ENCODE measurements at regions not wholly inside any gene's neighbourhood (a gene's known extent, or its start where the extent isn't known, plus 50 kb on each side); places are given as distances from the start of the nearest gene placed in this dataset.

DNA sequence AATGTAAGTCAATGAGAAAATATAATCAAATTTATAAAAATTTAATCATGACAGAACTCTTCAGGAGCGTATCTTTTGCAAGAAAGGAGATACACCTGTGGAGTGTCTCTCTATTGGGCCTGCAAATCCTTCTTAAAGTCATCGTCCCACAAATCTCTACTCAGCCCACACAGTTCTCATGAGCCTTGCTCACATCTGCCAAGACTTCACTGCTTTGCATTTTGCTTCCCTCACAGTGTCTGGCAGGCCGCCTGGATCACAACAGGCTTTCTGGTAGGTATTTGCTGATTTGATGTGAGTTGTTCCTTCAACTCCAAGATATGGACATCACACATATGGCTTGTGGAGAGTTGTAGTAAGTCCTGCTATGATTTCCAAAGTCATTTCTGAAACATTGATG, 183.1 kb upstream of the ARX start:
- H3K9me3 Mint-ChIP-seq, result no peaks in the 10 kb centered on the region
- ATAC-seq, result no peak
- H3K4me2 ChIP-seq, result no peak overlapping the region
- H4K20me1 ChIP-seq (replicated peaks; ENCODE audit: insufficient read depth), result no peaks in the 10 kb centered on the region
- no peaks in the 10 kb centered on the region for H3F3A ChIP-seq (replicated peaks; ENCODE audit: low read depth)
- H3K27ac ChIP-seq (ENCODE audit: low read depth), result no peak overlapping the region
- no peaks in the 10 kb centered on the region for H3K27me3 Mint-ChIP-seq (ENCODE audit: insufficient read depth, low read depth, poor library complexity)
- no peak overlapping the region for H3K4me3 ChIP-seq
- H3K27ac Mint-ChIP-seq, result no peak overlapping the region
- no peak for DNase-seq (ENCODE audit: low spot score)
- H3K79me2 ChIP-seq (replicated peaks; ENCODE audit: insufficient read depth), result no peaks in the 10 kb centered on the region
- H3K4me3 Mint-ChIP-seq, result no peak overlapping the region
- H3K36me3 ChIP-seq (ENCODE audit: insufficient read depth), result no peaks in the 10 kb centered on the region
- H2AFZ ChIP-seq, result no peak overlapping the region
- TF ChIP-seq ZNF331 (CRISPR knock-in tag; IDR thresholded peaks at IDR 0.05; ENCODE audit: low read depth), result no peak
- TF ChIP-seq CREB1 (CRISPR knock-in tag; IDR thresholded peaks at IDR 0.05; ENCODE audit: low read depth), result no peak
- TF ChIP-seq EZH2phosphoT487 (IDR thresholded peaks at IDR 0.05; ENCODE audit: unreplicated experiment), result no peak
- TF ChIP-seq, protein P1, sequence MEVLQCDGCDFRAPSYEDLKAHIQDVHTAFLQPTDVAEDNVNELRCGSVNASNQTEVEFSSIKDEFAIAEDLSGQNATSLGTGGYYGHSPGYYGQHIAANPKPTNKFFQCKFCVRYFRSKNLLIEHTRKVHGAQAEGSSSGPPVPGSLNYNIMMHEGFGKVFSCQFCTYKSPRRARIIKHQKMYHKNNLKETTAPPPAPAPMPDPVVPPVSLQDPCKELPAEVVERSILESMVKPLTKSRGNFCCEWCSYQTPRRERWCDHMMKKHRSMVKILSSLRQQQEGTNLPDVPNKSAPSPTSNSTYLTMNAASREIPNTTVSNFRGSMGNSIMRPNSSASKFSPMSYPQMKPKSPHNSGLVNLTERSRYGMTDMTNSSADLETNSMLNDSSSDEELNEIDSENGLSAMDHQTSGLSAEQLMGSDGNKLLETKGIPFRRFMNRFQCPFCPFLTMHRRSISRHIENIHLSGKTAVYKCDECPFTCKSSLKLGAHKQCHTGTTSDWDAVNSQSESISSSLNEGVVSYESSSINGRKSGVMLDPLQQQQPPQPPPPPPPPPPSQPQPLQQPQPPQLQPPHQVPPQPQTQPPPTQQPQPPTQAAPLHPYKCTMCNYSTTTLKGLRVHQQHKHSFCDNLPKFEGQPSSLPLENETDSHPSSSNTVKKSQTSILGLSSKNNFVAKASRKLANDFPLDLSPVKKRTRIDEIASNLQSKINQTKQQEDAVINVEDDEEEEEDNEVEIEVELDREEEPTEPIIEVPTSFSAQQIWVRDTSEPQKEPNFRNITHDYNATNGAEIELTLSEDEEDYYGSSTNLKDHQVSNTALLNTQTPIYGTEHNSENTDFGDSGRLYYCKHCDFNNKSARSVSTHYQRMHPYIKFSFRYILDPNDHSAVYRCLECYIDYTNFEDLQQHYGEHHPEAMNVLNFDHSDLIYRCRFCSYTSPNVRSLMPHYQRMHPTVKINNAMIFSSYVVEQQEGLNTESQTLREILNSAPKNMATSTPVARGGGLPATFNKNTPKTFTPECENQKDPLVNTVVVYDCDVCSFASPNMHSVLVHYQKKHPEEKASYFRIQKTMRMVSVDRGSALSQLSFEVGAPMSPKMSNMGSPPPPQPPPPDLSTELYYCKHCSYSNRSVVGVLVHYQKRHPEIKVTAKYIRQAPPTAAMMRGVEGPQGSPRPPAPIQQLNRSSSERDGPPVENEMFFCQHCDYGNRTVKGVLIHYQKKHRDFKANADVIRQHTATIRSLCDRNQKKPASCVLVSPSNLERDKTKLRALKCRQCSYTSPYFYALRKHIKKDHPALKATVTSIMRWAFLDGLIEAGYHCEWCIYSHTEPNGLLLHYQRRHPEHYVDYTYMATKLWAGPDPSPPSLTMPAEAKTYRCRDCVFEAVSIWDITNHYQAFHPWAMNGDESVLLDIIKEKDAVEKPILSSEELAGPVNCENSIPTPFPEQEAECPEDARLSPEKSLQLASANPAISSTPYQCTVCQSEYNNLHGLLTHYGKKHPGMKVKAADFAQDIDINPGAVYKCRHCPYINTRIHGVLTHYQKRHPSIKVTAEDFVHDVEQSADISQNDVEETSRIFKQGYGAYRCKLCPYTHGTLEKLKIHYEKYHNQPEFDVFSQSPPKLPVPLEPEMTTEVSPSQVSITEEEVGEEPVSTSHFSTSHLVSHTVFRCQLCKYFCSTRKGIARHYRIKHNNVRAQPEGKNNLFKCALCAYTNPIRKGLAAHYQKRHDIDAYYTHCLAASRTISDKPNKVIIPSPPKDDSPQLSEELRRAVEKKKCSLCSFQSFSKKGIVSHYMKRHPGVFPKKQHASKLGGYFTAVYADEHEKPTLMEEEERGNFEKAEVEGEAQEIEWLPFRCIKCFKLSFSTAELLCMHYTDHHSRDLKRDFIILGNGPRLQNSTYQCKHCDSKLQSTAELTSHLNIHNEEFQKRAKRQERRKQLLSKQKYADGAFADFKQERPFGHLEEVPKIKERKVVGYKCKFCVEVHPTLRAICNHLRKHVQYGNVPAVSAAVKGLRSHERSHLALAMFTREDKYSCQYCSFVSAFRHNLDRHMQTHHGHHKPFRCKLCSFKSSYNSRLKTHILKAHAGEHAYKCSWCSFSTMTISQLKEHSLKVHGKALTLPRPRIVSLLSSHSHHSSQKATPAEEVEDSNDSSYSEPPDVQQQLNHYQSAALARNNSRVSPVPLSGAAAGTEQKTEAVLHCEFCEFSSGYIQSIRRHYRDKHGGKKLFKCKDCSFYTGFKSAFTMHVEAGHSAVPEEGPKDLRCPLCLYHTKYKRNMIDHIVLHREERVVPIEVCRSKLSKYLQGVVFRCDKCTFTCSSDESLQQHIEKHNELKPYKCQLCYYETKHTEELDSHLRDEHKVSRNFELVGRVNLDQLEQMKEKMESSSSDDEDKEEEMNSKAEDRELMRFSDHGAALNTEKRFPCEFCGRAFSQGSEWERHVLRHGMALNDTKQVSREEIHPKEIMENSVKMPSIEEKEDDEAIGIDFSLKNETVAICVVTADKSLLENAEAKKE (CRISPR knock-in tag; IDR thresholded peaks at IDR 0.05), result no peak
- no peak for TF ChIP-seq EZH2 (IDR thresholded peaks at IDR 0.05; ENCODE audit: low read depth, unreplicated experiment)
- TF ChIP-seq JUNB (IDR thresholded peaks at IDR 0.05; ENCODE audit: unreplicated experiment), result no peak
- TF ChIP-seq, protein P2, sequence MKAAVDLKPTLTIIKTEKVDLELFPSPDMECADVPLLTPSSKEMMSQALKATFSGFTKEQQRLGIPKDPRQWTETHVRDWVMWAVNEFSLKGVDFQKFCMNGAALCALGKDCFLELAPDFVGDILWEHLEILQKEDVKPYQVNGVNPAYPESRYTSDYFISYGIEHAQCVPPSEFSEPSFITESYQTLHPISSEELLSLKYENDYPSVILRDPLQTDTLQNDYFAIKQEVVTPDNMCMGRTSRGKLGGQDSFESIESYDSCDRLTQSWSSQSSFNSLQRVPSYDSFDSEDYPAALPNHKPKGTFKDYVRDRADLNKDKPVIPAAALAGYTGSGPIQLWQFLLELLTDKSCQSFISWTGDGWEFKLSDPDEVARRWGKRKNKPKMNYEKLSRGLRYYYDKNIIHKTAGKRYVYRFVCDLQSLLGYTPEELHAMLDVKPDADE (IDR thresholded peaks at IDR 0.05), result no peak
- TF ChIP-seq, protein P3, sequence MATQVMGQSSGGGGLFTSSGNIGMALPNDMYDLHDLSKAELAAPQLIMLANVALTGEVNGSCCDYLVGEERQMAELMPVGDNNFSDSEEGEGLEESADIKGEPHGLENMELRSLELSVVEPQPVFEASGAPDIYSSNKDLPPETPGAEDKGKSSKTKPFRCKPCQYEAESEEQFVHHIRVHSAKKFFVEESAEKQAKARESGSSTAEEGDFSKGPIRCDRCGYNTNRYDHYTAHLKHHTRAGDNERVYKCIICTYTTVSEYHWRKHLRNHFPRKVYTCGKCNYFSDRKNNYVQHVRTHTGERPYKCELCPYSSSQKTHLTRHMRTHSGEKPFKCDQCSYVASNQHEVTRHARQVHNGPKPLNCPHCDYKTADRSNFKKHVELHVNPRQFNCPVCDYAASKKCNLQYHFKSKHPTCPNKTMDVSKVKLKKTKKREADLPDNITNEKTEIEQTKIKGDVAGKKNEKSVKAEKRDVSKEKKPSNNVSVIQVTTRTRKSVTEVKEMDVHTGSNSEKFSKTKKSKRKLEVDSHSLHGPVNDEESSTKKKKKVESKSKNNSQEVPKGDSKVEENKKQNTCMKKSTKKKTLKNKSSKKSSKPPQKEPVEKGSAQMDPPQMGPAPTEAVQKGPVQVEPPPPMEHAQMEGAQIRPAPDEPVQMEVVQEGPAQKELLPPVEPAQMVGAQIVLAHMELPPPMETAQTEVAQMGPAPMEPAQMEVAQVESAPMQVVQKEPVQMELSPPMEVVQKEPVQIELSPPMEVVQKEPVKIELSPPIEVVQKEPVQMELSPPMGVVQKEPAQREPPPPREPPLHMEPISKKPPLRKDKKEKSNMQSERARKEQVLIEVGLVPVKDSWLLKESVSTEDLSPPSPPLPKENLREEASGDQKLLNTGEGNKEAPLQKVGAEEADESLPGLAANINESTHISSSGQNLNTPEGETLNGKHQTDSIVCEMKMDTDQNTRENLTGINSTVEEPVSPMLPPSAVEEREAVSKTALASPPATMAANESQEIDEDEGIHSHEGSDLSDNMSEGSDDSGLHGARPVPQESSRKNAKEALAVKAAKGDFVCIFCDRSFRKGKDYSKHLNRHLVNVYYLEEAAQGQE (IDR thresholded peaks at IDR 0.05; ENCODE audit: unreplicated experiment), result no peak
- TF ChIP-seq, protein P4, sequence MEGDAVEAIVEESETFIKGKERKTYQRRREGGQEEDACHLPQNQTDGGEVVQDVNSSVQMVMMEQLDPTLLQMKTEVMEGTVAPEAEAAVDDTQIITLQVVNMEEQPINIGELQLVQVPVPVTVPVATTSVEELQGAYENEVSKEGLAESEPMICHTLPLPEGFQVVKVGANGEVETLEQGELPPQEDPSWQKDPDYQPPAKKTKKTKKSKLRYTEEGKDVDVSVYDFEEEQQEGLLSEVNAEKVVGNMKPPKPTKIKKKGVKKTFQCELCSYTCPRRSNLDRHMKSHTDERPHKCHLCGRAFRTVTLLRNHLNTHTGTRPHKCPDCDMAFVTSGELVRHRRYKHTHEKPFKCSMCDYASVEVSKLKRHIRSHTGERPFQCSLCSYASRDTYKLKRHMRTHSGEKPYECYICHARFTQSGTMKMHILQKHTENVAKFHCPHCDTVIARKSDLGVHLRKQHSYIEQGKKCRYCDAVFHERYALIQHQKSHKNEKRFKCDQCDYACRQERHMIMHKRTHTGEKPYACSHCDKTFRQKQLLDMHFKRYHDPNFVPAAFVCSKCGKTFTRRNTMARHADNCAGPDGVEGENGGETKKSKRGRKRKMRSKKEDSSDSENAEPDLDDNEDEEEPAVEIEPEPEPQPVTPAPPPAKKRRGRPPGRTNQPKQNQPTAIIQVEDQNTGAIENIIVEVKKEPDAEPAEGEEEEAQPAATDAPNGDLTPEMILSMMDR (conservative IDR thresholded peaks at IDR 0.05; ENCODE audit: low read depth in 2 of 2), result no peak
- no peak for TF ChIP-seq NANOG (IDR thresholded peaks at IDR 0.05; ENCODE audit: borderline replicate concordance)
- no peak for TF ChIP-seq ZNF114 (CRISPR knock-in tag; IDR thresholded peaks at IDR 0.05)
- TF ChIP-seq STAT1 (IDR thresholded peaks at IDR 0.05; ENCODE audit: unreplicated experiment), result no peak
- TF ChIP-seq POLR2AphosphoS5 (IDR thresholded peaks at IDR 0.05; ENCODE audit: low read depth), result no peak
- H3K9me2 ChIP-seq (ENCODE audit: insufficient read depth), result no peaks in the 10 kb centered on the region
- no peaks in the 10 kb centered on the region for H3K4me1 Mint-ChIP-seq
- no peaks in the 10 kb centered on the region for H3K4me1 ChIP-seq (ENCODE audit: insufficient read depth)
- H3K36me3 Mint-ChIP-seq (ENCODE audit: low read depth), result no peaks in the 10 kb centered on the region
- no peaks in the 10 kb centered on the region for H3K27me3 ChIP-seq (ENCODE audit: insufficient read depth)
